ENCODE measurements at regions not wholly inside any gene's neighbourhood (a gene's known extent, or its start where the extent isn't known, plus 50 kb on each side); places are given as distances from the start of the nearest gene placed in this dataset.
"Not testable (repeated sequence)": the region's sequence is repeated elsewhere in the genome, so short reads cannot be mapped to it uniquely, and the experiment has no call there.

- not testable (repeated sequence) for DNase-seq (ENCODE audit: low spot score)
Observed at GRCh38 chr4:52157071-52157470, 106.0 kb downstream of the SPATA18 start.

- no peak for DNase-seq (ENCODE audit: low spot score)
Observed at GRCh38 chr4:52157641-52158316, 106.7 kb downstream of the SPATA18 start.

GRCh38 chr4:52160859-52161258 is 109.8 kb downstream of the SPATA18 start:
- DNase-seq (ENCODE audit: low spot score) = peak; percentile 24

- DNase-seq (ENCODE audit: low spot score) = no peak
Observed at GRCh38 chr4:52164116-52164515, 113.0 kb downstream of the SPATA18 start.

GRCh38 chr4:52172166-52172565 is 121.1 kb downstream of the SPATA18 start:
- no peak for DNase-seq (ENCODE audit: low spot score)

GRCh38 chr4:52173470-52174045 is 122.5 kb downstream of the SPATA18 start:
- no peak for DNase-seq (ENCODE audit: low spot score)

GRCh38 chr4:52187603-52188002 is 136.5 kb downstream of the SPATA18 start:
- no peak for DNase-seq (ENCODE audit: low spot score)

- DNase-seq (ENCODE audit: low spot score) = no peak
Observed at GRCh38 chr4:52192001-52192400, 140.9 kb downstream of the SPATA18 start.

GRCh38 chr4:52192721-52193135 is 141.6 kb downstream of the SPATA18 start:
- no peak for DNase-seq (ENCODE audit: low spot score)

- no peak for DNase-seq (ENCODE audit: low spot score)
Observed at GRCh38 chr4:52195869-52196268, 144.8 kb downstream of the SPATA18 start.

- no peak for DNase-seq (ENCODE audit: low spot score)
Observed at GRCh38 chr4:52196606-52197130, 145.6 kb downstream of the SPATA18 start.

- no peak for DNase-seq (ENCODE audit: low spot score)
Observed at GRCh38 chr4:52197306-52197705, 146.2 kb downstream of the SPATA18 start.

GRCh38 chr4:52198294-52198693 is 147.2 kb downstream of the SPATA18 start:
- no peak for DNase-seq (ENCODE audit: low spot score)

- DNase-seq (ENCODE audit: low spot score) = no peak
Observed at GRCh38 chr4:52199574-52200338, 148.7 kb downstream of the SPATA18 start.

- DNase-seq (ENCODE audit: low spot score) = no peak
Observed at GRCh38 chr4:52200339-52200725, 149.2 kb downstream of the SPATA18 start.

- no peak for DNase-seq (ENCODE audit: low spot score)
Observed at GRCh38 chr4:52201715-52202114, 150.6 kb downstream of the SPATA18 start.

GRCh38 chr4:52202251-52202779 is 151.2 kb downstream of the SPATA18 start:
- DNase-seq (ENCODE audit: low spot score) = no peak

GRCh38 chr4:52202931-52203330 is 151.8 kb downstream of the SPATA18 start:
- no peak for DNase-seq (ENCODE audit: low spot score)

- DNase-seq (ENCODE audit: low spot score) = no peak
Observed at GRCh38 chr4:52203351-52203750, 152.2 kb downstream of the SPATA18 start.

- DNase-seq (ENCODE audit: low spot score) = no peak
Observed at GRCh38 chr4:52204921-52205320, 153.8 kb downstream of the SPATA18 start.

- DNase-seq (ENCODE audit: low spot score) = not testable (repeated sequence)
Observed at GRCh38 chr4:52207146-52207545, 156.0 kb downstream of the SPATA18 start.

- no peak for DNase-seq (ENCODE audit: low spot score)
Observed at GRCh38 chr4:52212702-52213101, 161.6 kb downstream of the SPATA18 start.

All from SK-N-DZ (cell line).